ENCODE measurements at regions not wholly inside any gene's neighbourhood (a gene's known extent, or its start where the extent isn't known, plus 50 kb on each side); places are given as distances from the start of the nearest gene placed in this dataset.

- no peak overlapping the region for H3K9ac ChIP-seq (ENCODE audit: extremely low read depth, insufficient read length, low read length)
- no peaks in the 10 kb centered on the region for H3K4me1 ChIP-seq (ENCODE audit: insufficient read depth, low read length)
- H3K27ac ChIP-seq (ENCODE audit: insufficient read length, low read depth, low read length), result no peak overlapping the region
- H2AFZ ChIP-seq (ENCODE audit: low read length), result no peak overlapping the region
- H3K4me1 Mint-ChIP-seq, result peaks cover 17% of the 10 kb centered on the region in 2 experiments
- TF ChIP-seq CTCF (conservative IDR thresholded peaks at IDR 0.05), result peak; percentile 27; the same call in 1 of the 3 replicates
- peaks cover 7% of the 10 kb centered on the region for H3K27me3 Mint-ChIP-seq (ENCODE audit: low read depth)
- H2BK12ac ChIP-seq (ENCODE audit: insufficient read length, low read depth, low read length), result no peak overlapping the region
- no peak for DNase-seq
- no peak overlapping the region for H2BK120ac ChIP-seq (ENCODE audit: low read depth, low read length, poor library complexity, severe bottlenecking)
- no peaks in the 10 kb centered on the region for H3K23me2 ChIP-seq (ENCODE audit: insufficient read length, low read depth, low read length, poor library complexity, severe bottlenecking)
- H4K91ac ChIP-seq (ENCODE audit: insufficient read length, low read depth, low read length), result no peak overlapping the region
- H3K23ac ChIP-seq (ENCODE audit: insufficient read length, low read depth, low read length), result no peak overlapping the region
- H3K4me2 ChIP-seq (ENCODE audit: insufficient read depth, insufficient read length, low read length), result no peak overlapping the region
- H4K20me1 ChIP-seq (ENCODE audit: control insufficient read depth, insufficient read depth, insufficient read length), result no peaks in the 10 kb centered on the region
- H4K8ac ChIP-seq (replicated peaks; ENCODE audit: insufficient read length, low read depth, low read length), result no peak overlapping the region
- no peak overlapping the region for H3K18ac ChIP-seq (ENCODE audit: insufficient read length, low read depth, low read length)
- H3K4me3 Mint-ChIP-seq, result no peak overlapping the region
- no peak overlapping the region for H3K56ac ChIP-seq (ENCODE audit: insufficient read length, low read depth, low read length)
- no peak overlapping the region for H4K5ac ChIP-seq (ENCODE audit: insufficient read length, low read depth, low read length)
- no peak overlapping the region for H2BK20ac ChIP-seq (ENCODE audit: low read depth, low read length, poor library complexity, severe bottlenecking)
- H3K9me3 ChIP-seq (ENCODE audit: control insufficient read depth, low read depth, low read length), result no peaks in the 10 kb centered on the region
- H3K14ac ChIP-seq (ENCODE audit: insufficient read depth, low read length), result no peak overlapping the region
- H3K27ac Mint-ChIP-seq, result no peak overlapping the region
- H2AK5ac ChIP-seq (ENCODE audit: insufficient read length, low read length), result no peak overlapping the region
- peaks cover 0 to 3% of the 10 kb centered on the region in 2 experiments; a peak in 1 of 5 replicates for H3K9me3 Mint-ChIP-seq
- no peaks in the 10 kb centered on the region for H3K36me3 Mint-ChIP-seq (ENCODE audit: insufficient read depth in 1 of 3, low read depth in 3 of 3)
- H2BK15ac ChIP-seq (ENCODE audit: low read depth, low read length), result no peak overlapping the region
- H3K4ac ChIP-seq (ENCODE audit: low read depth, low read length), result no peak overlapping the region
- WGBS (ENCODE audit: extremely low coverage, insufficient read length, low lambda C conversion rate), result no CpG with 5 or more reads among the region's 1 CpG
- H3K79me1 ChIP-seq (ENCODE audit: insufficient read depth, low read depth, low read length, poor library complexity, severe bottlenecking), result no peaks in the 10 kb centered on the region
- no peaks in the 10 kb centered on the region for H3K79me2 ChIP-seq (ENCODE audit: insufficient read depth, low read length)
- no peaks in the 10 kb centered on the region for H3K27me3 ChIP-seq (ENCODE audit: insufficient read depth, low read length)
- H3T11ph ChIP-seq (ENCODE audit: low read length), result no peak overlapping the region
- no peak overlapping the region for H2BK5ac ChIP-seq (ENCODE audit: insufficient read length, low read length)
Measured at GRCh38 chr22:27029584-27030130, 372.3 kb downstream of the MIAT start.
